CD14-positive monocyte (primary cell): ENCODE measurements at regions not wholly inside any gene's neighbourhood (a gene's known extent, or its start where the extent isn't known, plus 50 kb on each side); places are given as distances from the start of the nearest gene placed in this dataset.

ENCODE experiments used
- DNase-seq, 3 donors: peaks; one replicate each; pipeline ENCODE4 v3.0.0-alpha.2; 2011 to 2022
- H2AFZ ChIP-seq: 2 replicates; pipeline ENCODE4 v1.6.0; 2012; ENCODE audit warnings: mild to moderate bottlenecking, low read depth, low read length, inconsistent platforms; ENCODE audit not compliant: insufficient read depth, poor library complexity, severe bottlenecking
- H3K27ac ChIP-seq, 2 donors: 1 replicate in 1 of 2; 2 replicates in 1 of 2; pipeline ENCODE4 v1.5.1; 2012 to 2013; ENCODE audit warnings: low read length in 2 of 2, control low read depth in 1 of 2, inconsistent platforms in 1 of 2, low read depth in 1 of 2, mild to moderate bottlenecking in 1 of 2
- H3K27me3 ChIP-seq, 2 donors: one replicate each; pipeline versions ENCODE4 v1.6.0 to v1.6.1; 2011 to 2013; ENCODE audit warnings: low read length in 2 of 2; ENCODE audit not compliant: control insufficient read depth in 2 of 2, insufficient read depth in 2 of 2
- H3K36me3 ChIP-seq, 2 donors: replicated peaks in 1 of 2; 1 replicate in 1 of 2; 2 replicates in 1 of 2; pipeline versions ENCODE4 v1.5.1 to v1.6.1; 2012 to 2013; ENCODE audit warnings: low read length in 2 of 2, control low read depth in 1 of 2, inconsistent platforms in 1 of 2, mild to moderate bottlenecking in 1 of 2; ENCODE audit not compliant: insufficient read depth in 2 of 2, control insufficient read depth in 1 of 2
- H3K4me1 ChIP-seq, 2 donors: 1 replicate in 1 of 2; 2 replicates in 1 of 2; pipeline versions ENCODE4 v1.5.1 to v1.6.1; 2012 to 2013; ENCODE audit warnings: low read length in 2 of 2, control low read depth in 1 of 2, inconsistent platforms in 1 of 2, mild to moderate bottlenecking in 1 of 2, moderate library complexity in 1 of 2; ENCODE audit not compliant: insufficient read depth in 2 of 2, control insufficient read depth in 1 of 2
- H3K4me2 ChIP-seq: replicated peaks from 2 replicates; pipeline ENCODE3; 2012; ENCODE audit warnings: low read length, moderate library complexity, mild to moderate bottlenecking; ENCODE audit not compliant: poor library complexity, severe bottlenecking; ENCODE audit errors: extremely low read depth
- H3K4me3 ChIP-seq, 3 experiments: fragments of 200-600 bp in 1 of 3; sonication (generic) in 1 of 3; replicated peaks in 1 of 3; 1 replicate in 2 of 3; 2 replicates in 1 of 3; pipeline ENCODE4 v1.5.1; 2011 to 2013; ENCODE audit warnings: low read length in 3 of 3, mild to moderate bottlenecking in 3 of 3, control low read depth in 2 of 3, low read depth in 2 of 3, inconsistent platforms in 1 of 3, moderate library complexity in 1 of 3
- H3K79me2 ChIP-seq: 2 replicates; pipeline ENCODE4 v1.6.0; 2012; ENCODE audit warnings: mild to moderate bottlenecking, control low read depth, inconsistent platforms, low read length, moderate library complexity; ENCODE audit not compliant: insufficient read depth
- H3K9ac ChIP-seq: 2 replicates; pipeline ENCODE4 v1.6.0; 2017; ENCODE audit warnings: low read length, mild to moderate bottlenecking; ENCODE audit not compliant: insufficient read depth, poor library complexity, severe bottlenecking
- H3K9me3 ChIP-seq, 2 donors: replicated peaks in 1 of 2; 1 replicate in 1 of 2; 2 replicates in 1 of 2; pipeline versions ENCODE4 v1.5.1 to v1.6.1; 2012 to 2013; ENCODE audit warnings: low read length in 2 of 2, control low read depth in 1 of 2; ENCODE audit not compliant: control insufficient read depth in 1 of 2, insufficient read depth in 1 of 2
- H4K20me1 ChIP-seq: 2 replicates; pipeline ENCODE4 v1.6.0; 2012; ENCODE audit warnings: mild to moderate bottlenecking, low read length, control low read depth, moderate library complexity; ENCODE audit not compliant: insufficient read depth
- H3K27ac Mint-ChIP-seq, 7 donors: one replicate each; pipeline ENCODE4 v1.8.0; 2020; ENCODE audit warnings: mild to moderate bottlenecking in 7 of 7, mixed read lengths in 7 of 7, moderate library complexity in 6 of 7, inconsistent platforms in 2 of 7
- H3K27me3 Mint-ChIP-seq, 3 donors: one replicate each; pipeline ENCODE4 v1.8.0; 2021 to 2022; ENCODE audit warnings: low read depth in 3 of 3, mild to moderate bottlenecking in 3 of 3, mixed read lengths in 3 of 3, moderate library complexity in 3 of 3, inconsistent platforms in 1 of 3
- H3K36me3 Mint-ChIP-seq, 2 donors: one replicate each; pipeline ENCODE4 v1.8.0; 2020; ENCODE audit warnings: mixed read lengths in 2 of 2, inconsistent platforms in 1 of 2, mild to moderate bottlenecking in 1 of 2
- H3K4me1 Mint-ChIP-seq: one replicate; pipeline ENCODE4 v1.8.0; 2020; ENCODE audit warnings: mild to moderate bottlenecking, mixed read lengths
- H3K4me3 Mint-ChIP-seq, 2 donors: one replicate each; pipeline ENCODE4 v1.8.0; 2020; ENCODE audit warnings: mild to moderate bottlenecking in 2 of 2, mixed read lengths in 2 of 2, moderate library complexity in 1 of 2
- H3K9me3 Mint-ChIP-seq, 7 donors: one replicate each; pipeline ENCODE4 v1.8.0; 2020 to 2022; ENCODE audit warnings: mixed read lengths in 7 of 7, mild to moderate bottlenecking in 6 of 7, moderate library complexity in 6 of 7, inconsistent platforms in 2 of 7
- WGBS: methylation state at CpG from one replicate; pipeline ENCODE4 v1.1.5; 2013; ENCODE audit warnings: missing lambda C conversion rate; ENCODE audit not compliant: insufficient coverage; 5-methylcytosine and 5-hydroxymethylcytosine counted together
- intact Hi-C, 2 donors: fragments of 100-400 bp; cut with micrococcal nuclease; formaldehyde crosslinking; loops; one replicate each; pipeline versions ENCODE4 v1.15.0 to v1.15.1; 2023
- TF ChIP-seq, protein P1 (sequence below): fragments of 200-600 bp; IDR thresholded peaks from one replicate; pipeline ENCODE4 v1.8.0; 2022; ENCODE audit warnings: antibody characterized with exemption, mild to moderate bottlenecking

DNA sequence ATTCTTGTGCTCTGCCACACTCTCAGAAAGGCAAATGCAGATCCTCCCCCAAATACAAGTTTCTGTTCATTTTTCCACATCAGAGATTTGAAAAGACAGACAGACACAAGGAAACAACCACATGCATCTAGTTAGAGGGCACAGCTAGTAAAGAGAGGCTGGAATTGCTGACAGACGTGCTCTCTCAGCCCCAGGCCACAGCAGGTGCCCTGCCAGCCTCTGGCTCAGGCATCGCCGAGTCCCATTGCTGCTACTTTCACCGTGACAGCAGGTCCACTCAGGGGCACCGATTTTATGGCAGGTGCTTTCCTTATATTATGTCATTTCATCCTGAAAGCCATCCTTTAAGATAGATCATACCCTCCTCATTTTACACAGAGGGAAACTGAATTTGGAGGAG lies 507.5 kb downstream of the EIPR1 start:
- Histone ChIP-seq H3K79me2 (no peaks in the 10 kb centered on the region), H3K27me3 (no peaks in the 10 kb centered on the region), H2AFZ (no peak overlapping the region), H3K4me1 (no peaks in the 10 kb centered on the region), H4K20me1 (no peaks in the 10 kb centered on the region), H3K4me3 (no peak overlapping the region), H3K9ac (no peak overlapping the region), H3K36me3 (no peaks in the 10 kb centered on the region), H3K27ac (no peak overlapping the region), H3K4me2 (no peak overlapping the region), H3K9me3 (no peaks in the 10 kb centered on the region)
- no peak overlapping the region for H3K27ac Mint-ChIP-seq
- no peaks in the 10 kb centered on the region for H3K36me3 Mint-ChIP-seq
- intact Hi-C loops, result no loop called here
- WGBS, result 91% methylated on average over 4 of the region's 5 CpGs
- H3K9me3 Mint-ChIP-seq, result peaks cover 0 to 2% (median 0%) of the 10 kb centered on the region in 7 donors
- H3K27me3 Mint-ChIP-seq, result peaks cover 0 to 3% (median 0%) of the 10 kb centered on the region in 3 donors
- no peaks in the 10 kb centered on the region for H3K4me1 Mint-ChIP-seq
- no peak for DNase-seq
- no peak overlapping the region for H3K4me3 Mint-ChIP-seq
- TF ChIP-seq, protein P1, sequence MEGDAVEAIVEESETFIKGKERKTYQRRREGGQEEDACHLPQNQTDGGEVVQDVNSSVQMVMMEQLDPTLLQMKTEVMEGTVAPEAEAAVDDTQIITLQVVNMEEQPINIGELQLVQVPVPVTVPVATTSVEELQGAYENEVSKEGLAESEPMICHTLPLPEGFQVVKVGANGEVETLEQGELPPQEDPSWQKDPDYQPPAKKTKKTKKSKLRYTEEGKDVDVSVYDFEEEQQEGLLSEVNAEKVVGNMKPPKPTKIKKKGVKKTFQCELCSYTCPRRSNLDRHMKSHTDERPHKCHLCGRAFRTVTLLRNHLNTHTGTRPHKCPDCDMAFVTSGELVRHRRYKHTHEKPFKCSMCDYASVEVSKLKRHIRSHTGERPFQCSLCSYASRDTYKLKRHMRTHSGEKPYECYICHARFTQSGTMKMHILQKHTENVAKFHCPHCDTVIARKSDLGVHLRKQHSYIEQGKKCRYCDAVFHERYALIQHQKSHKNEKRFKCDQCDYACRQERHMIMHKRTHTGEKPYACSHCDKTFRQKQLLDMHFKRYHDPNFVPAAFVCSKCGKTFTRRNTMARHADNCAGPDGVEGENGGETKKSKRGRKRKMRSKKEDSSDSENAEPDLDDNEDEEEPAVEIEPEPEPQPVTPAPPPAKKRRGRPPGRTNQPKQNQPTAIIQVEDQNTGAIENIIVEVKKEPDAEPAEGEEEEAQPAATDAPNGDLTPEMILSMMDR, result no peak

DNA sequence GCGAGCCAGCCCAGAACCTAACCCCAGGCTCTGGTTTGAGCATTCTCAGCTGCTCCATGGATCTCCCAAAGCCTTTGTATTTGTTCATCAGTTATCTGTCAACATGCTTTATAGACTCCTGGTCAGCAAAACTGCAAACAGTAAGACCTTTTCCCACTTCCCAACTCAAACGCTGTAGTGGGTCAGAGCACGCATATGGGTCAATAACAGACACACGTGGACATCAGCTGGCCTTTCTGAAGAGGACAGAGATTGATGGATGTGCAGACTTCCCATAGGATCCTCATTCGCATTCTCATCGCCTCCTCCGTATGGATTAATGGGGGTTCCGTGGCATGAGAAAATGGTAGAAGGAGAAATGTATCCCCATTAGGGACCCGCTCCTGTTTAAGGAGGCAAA lies 508.1 kb downstream of the EIPR1 start:
- 97% methylated on average over 5 of the region's 9 CpGs for WGBS
- H3K9me3 Mint-ChIP-seq, result peaks cover 0 to 2% (median 0%) of the 10 kb centered on the region in 7 donors

More for the DNA sequence above, 508.1 kb downstream of the EIPR1 start:
- no peaks in the 10 kb centered on the region for H3K79me2 ChIP-seq
- Mint-ChIP-seq H3K4me1 (no peaks in the 10 kb centered on the region), H3K27ac (no peak overlapping the region), H3K36me3 (no peaks in the 10 kb centered on the region), H3K27me3 (peaks cover 0 to 1% (median 0%) of the 10 kb centered on the region in 3 donors), H3K4me3 (no peak overlapping the region)
- H3K27ac ChIP-seq, result no peak overlapping the region
- TF ChIP-seq, protein P1, result no peak
- DNase-seq, result no peak
- no peaks in the 10 kb centered on the region for H3K4me1 ChIP-seq
- H3K9ac ChIP-seq, result no peak overlapping the region
- H4K20me1 ChIP-seq, result no peaks in the 10 kb centered on the region
- H2AFZ ChIP-seq, result no peak overlapping the region
- no peaks in the 10 kb centered on the region for H3K9me3 ChIP-seq
- intact Hi-C loops, result no loop called here
- H3K4me2 ChIP-seq, result no peak overlapping the region
- H3K36me3 ChIP-seq, result no peaks in the 10 kb centered on the region
- H3K4me3 ChIP-seq, result no peak overlapping the region
- no peaks in the 10 kb centered on the region for H3K27me3 ChIP-seq
